PC-3 (cell line): ENCODE measurements at regions not wholly inside any gene's neighbourhood (a gene's known extent, or its start where the extent isn't known, plus 50 kb on each side); places are given as distances from the start of the nearest gene placed in this dataset.

Experiments used
- ATAC-seq: fragments of 200-7000 bp; cut with Tn5 transposase; 2 replicates; pipeline ENCODE4 v1.9.1; 2020; ENCODE audit warnings: mild to moderate bottlenecking, moderate library complexity
- BruUV-seq: library from RNA; stranded (reverse); fragments of 400-500 nt; replicated peaks from 2 replicates; lab custom pipeline; 2021; lab: Mats Ljungman, UMichigan
- CTCF ChIA-PET: fragments of 300-600 bp; sonication (Branson Sonifier 250); formaldehyde crosslinking; loops from one replicate; lab custom pipeline; 2022; ENCODE audit warnings: antibody characterized with exemption; lab: Charles Lee
- POLR2A ChIA-PET: fragments of 300-600 bp; sonication (Branson Sonifier 250); formaldehyde crosslinking; loops from one replicate; lab custom pipeline; 2022; ENCODE audit warnings: antibody characterized with exemption; ENCODE audit not compliant: unreplicated experiment; lab: Charles Lee
- DNase-seq: peaks from one replicate; pipeline ENCODE4 v3.0.0-alpha.2; 2015
- H2AFZ ChIP-seq: fragments of 300-600 bp; sonication (generic); 2 replicates; pipeline ENCODE4 v1.6.0; 2016; ENCODE audit warnings: antibody characterized with exemption, low read length
- H3F3A ChIP-seq: fragments of 300-600 bp; sonication (generic); one replicate; pipeline ENCODE4 v1.6.0; 2017; ENCODE audit warnings: antibody characterized with exemption, low read length, control low read depth, mild to moderate bottlenecking; ENCODE audit not compliant: unreplicated experiment
- H3K27ac ChIP-seq: fragments of 300-600 bp; sonication (generic); 2 replicates; pipeline ENCODE4 v1.5.1; 2016; ENCODE audit warnings: mild to moderate bottlenecking, low read length
- H3K27me3 ChIP-seq: fragments of 300-600 bp; sonication (generic); 2 replicates; pipeline ENCODE4 v1.6.1; 2016; ENCODE audit warnings: low read length, mixed read lengths
- H3K36me3 ChIP-seq: fragments of 300-600 bp; sonication (generic); 2 replicates; pipeline ENCODE4 v1.6.1; 2016; ENCODE audit warnings: low read depth, mixed run types, low read length, mixed read lengths
- H3K4me1 ChIP-seq: fragments of 300-600 bp; sonication (generic); 2 replicates; pipeline ENCODE4 v1.5.1; 2016; ENCODE audit warnings: low read length; ENCODE audit not compliant: insufficient read depth
- H3K4me2 ChIP-seq: fragments of 300-600 bp; sonication (generic); 2 replicates; pipeline ENCODE4 v1.6.0; 2016; ENCODE audit warnings: low read length
- H3K4me3 ChIP-seq: fragments of 300-600 bp; sonication (generic); 2 replicates; pipeline ENCODE4 v1.5.1; 2016; ENCODE audit warnings: mild to moderate bottlenecking, low read length, mixed read lengths
- H3K79me2 ChIP-seq: fragments of 300-600 bp; sonication (generic); 2 replicates; pipeline ENCODE4 v1.6.1; 2017; ENCODE audit warnings: low read length, mixed read lengths
- H3K9ac ChIP-seq: fragments of 300-600 bp; sonication (generic); 2 replicates; pipeline ENCODE4 v1.6.0; 2016; ENCODE audit warnings: mild to moderate bottlenecking, low read length
- H3K9me2 ChIP-seq: fragments of 300-600 bp; sonication (generic); replicated peaks from 2 replicates; pipeline ENCODE4 v1.6.1; 2016; ENCODE audit warnings: mixed run types, low read length, mixed read lengths
- H3K9me3 ChIP-seq: fragments of 300-600 bp; sonication (generic); 2 replicates; pipeline ENCODE4 v1.6.1; 2016; ENCODE audit warnings: low read length, mixed read lengths
- H4K20me1 ChIP-seq: fragments of 300-600 bp; sonication (generic); 2 replicates; pipeline ENCODE4 v1.6.1; 2016; ENCODE audit warnings: low read length, mixed read lengths
- CTCF ChIP-seq: fragments of 300-600 bp; sonication (generic); conservative IDR thresholded peaks from 2 replicates; pipeline ENCODE4 v1.5.1; 2017; ENCODE audit warnings: antibody characterized with exemption, low read depth, mild to moderate bottlenecking, low read length
- EZH2 ChIP-seq: fragments of 300-600 bp; sonication (generic); IDR thresholded peaks from one replicate; pipeline ENCODE4 v1.6.1; 2017; ENCODE audit warnings: antibody characterized with exemption, mild to moderate bottlenecking, low read length; ENCODE audit not compliant: unreplicated experiment
- EZH2phosphoT487 ChIP-seq: fragments of 300-600 bp; sonication (generic); IDR thresholded peaks from 2 replicates; pipeline ENCODE4 v1.6.1; 2018; ENCODE audit warnings: mild to moderate bottlenecking, antibody characterized with exemption, low read length, borderline replicate concordance
- intact Hi-C: fragments of 100-400 bp; cut with micrococcal nuclease; formaldehyde crosslinking; loops from 2 replicates; pipeline ENCODE4 v1.9.0; 2023

- BruUV-seq, result no TSS peak
These were observed 148.9 kb upstream of the RUNX1 start for GRCh38 chr21:35197992-35198431.

GRCh38 chr21:35197191-35197590, 148.1 kb upstream of the RUNX1 start:
- Histone ChIP-seq H3K79me2 (no peaks in the 10 kb centered on the region), H3K9me3 (no peaks in the 10 kb centered on the region), H3K4me3 (no peak overlapping the region), H3K27me3 (no peaks in the 10 kb centered on the region), H2AFZ (no peak overlapping the region), H3K4me1 (peaks cover 52% of the 10 kb centered on the region), H3K9ac (peak overlapping the region; percentile 51), H3F3A (peaks cover 13% of the 10 kb centered on the region), H3K9me2 (no peaks in the 10 kb centered on the region), H3K4me2 (peak overlapping the region; percentile 26; the same call in 1 of the 2 replicates), H3K27ac (peak overlapping the region; percentile 91), H3K36me3 (no peaks in the 10 kb centered on the region), H4K20me1 (no peaks in the 10 kb centered on the region)
- no peak for TF ChIP-seq EZH2phosphoT487
- TF ChIP-seq EZH2, result no peak
- no peak for TF ChIP-seq CTCF
- ChIA-PET POLR2A (no interaction called here), CTCF (interaction anchor here (0.5 to 0.6 kb wide), 3 partner anchors 173 to 1010 kb away, joined by 3 to 4 read pairs (median 3); no protein-coding TSS in a partner anchor)
- intact Hi-C loops, result no loop called here
- no TSS peak for BruUV-seq
- DNase-seq, result peak; percentile 30
- no peak for ATAC-seq

More at GRCh38 chr21:35197992-35198431, 148.9 kb upstream of the RUNX1 start:
- H3K36me3 ChIP-seq, result no peaks in the 10 kb centered on the region
- H4K20me1 ChIP-seq, result no peaks in the 10 kb centered on the region
- peak overlapping the region; percentile 56 for H3K4me2 ChIP-seq
- no peak overlapping the region for H3K4me3 ChIP-seq
- POLR2A ChIA-PET, result no interaction called here
- H3K9me3 ChIP-seq, result no peaks in the 10 kb centered on the region
- H3F3A ChIP-seq, result peaks cover 13% of the 10 kb centered on the region
- DNase-seq, result peak; percentile 99
- intact Hi-C loops, result loop anchor here (1.0 to 2.0 kb wide), 3 partner anchors 35 to 147 kb away; no protein-coding TSS in a partner anchor
- no peaks in the 10 kb centered on the region for H3K27me3 ChIP-seq
- H3K4me1 ChIP-seq, result peaks cover 60% of the 10 kb centered on the region
- peak overlapping the region; percentile 54 for H3K9ac ChIP-seq
- H3K9me2 ChIP-seq, result no peaks in the 10 kb centered on the region
- ATAC-seq, result peak; percentile 89
- CTCF ChIA-PET, result no interaction called here
- H3K79me2 ChIP-seq, result no peaks in the 10 kb centered on the region
- TF ChIP-seq EZH2, result no peak
- no peak for TF ChIP-seq CTCF
- no peak for TF ChIP-seq EZH2phosphoT487
- H3K27ac ChIP-seq, result peak overlapping the region; percentile 91
- no peak overlapping the region for H2AFZ ChIP-seq

DNA sequence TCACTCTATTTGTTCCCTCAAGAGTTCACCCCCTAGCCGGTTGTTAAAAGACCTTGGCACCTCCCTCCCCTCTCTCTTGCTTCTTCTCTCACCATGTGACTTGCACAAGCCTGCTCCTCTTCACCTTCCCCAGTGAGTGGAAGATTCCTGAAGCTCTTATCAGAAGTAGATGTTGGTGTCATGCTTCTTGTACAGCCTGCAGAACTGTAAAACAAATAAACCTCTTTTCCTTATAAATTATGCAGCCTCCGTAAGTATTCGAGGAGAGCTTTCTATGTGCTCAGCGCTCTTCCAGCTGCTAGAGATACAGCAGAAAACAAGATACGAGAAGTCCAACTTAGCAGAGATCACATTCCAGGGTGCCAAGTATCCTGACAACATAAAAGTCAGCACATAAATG, 147.0 kb upstream of the RUNX1 start:
- peak overlapping the region; percentile 91 for H3K27ac ChIP-seq
- intact Hi-C loops, result no loop called here

More for the DNA sequence above, 147.0 kb upstream of the RUNX1 start:
- ChIA-PET CTCF (no interaction called here), POLR2A (no interaction called here)
- no peak for TF ChIP-seq EZH2phosphoT487
- no peak for TF ChIP-seq CTCF
- no peaks in the 10 kb centered on the region for H3K79me2 ChIP-seq
- no peaks in the 10 kb centered on the region for H3K9me2 ChIP-seq
- H3F3A ChIP-seq, result peaks cover 13% of the 10 kb centered on the region
- no TSS peak for BruUV-seq
- no peak overlapping the region for H3K9ac ChIP-seq
- no peak overlapping the region for H3K4me2 ChIP-seq
- ATAC-seq (no peak), DNase-seq (no peak)
- H3K4me3 ChIP-seq, result no peak overlapping the region
- no peak overlapping the region for H2AFZ ChIP-seq
- H3K27me3 ChIP-seq, result no peaks in the 10 kb centered on the region
- no peaks in the 10 kb centered on the region for H3K36me3 ChIP-seq
- no peaks in the 10 kb centered on the region for H3K9me3 ChIP-seq
- H4K20me1 ChIP-seq, result no peaks in the 10 kb centered on the region
- H3K4me1 ChIP-seq, result peaks cover 44% of the 10 kb centered on the region
